ENCODE measurements at regions not wholly inside any gene's neighbourhood (a gene's known extent, or its start where the extent isn't known, plus 50 kb on each side); places are given as distances from the start of the nearest gene placed in this dataset.

GRCh38 chr1:208437401-208437800 lies 193.2 kb upstream of the PLXNA2 start:
- H3K79me1 ChIP-seq (ENCODE audit: low read length): no peaks in the 10 kb centered on the region
- no CpG with 5 or more reads among the region's 3 CpGs for WGBS (ENCODE audit: extremely low coverage, insufficient coverage, insufficient read length)
- no peak overlapping the region for H2BK5ac ChIP-seq (ENCODE audit: low read depth, low read length, poor library complexity)
- no peak overlapping the region for H3K23ac ChIP-seq (ENCODE audit: low read length)
- H3K79me2 ChIP-seq (ENCODE audit: control insufficient read depth, insufficient read depth, low read length, poor library complexity): no peaks in the 10 kb centered on the region
- H3K4me2 ChIP-seq (ENCODE audit: low read length): no peak overlapping the region
- H2AK5ac ChIP-seq (ENCODE audit: low read length): no peak overlapping the region
- H3K27me3 ChIP-seq (ENCODE audit: insufficient read depth, low read length): no peaks in the 10 kb centered on the region
- no peak for DNase-seq
- H4K12ac ChIP-seq (ENCODE audit: low read depth, low read length): no peak overlapping the region
- no peak overlapping the region for H4K91ac ChIP-seq (ENCODE audit: low read depth, low read length)
- H3K18ac ChIP-seq (ENCODE audit: low read length): no peak overlapping the region
- H3K36me3 ChIP-seq (ENCODE audit: control insufficient read depth in 1 of 2, insufficient read depth in 2 of 2, low read length in 2 of 2): no peaks in the 10 kb centered on the region
- H3K4me1 ChIP-seq (ENCODE audit: control insufficient read depth in 1 of 2, insufficient read depth in 2 of 2, low read length in 2 of 2): peaks cover 0 to 2% of the 10 kb centered on the region in 2 experiments
- H2AFZ ChIP-seq (ENCODE audit: insufficient read depth, low read length, poor library complexity): no peak overlapping the region
- H2BK12ac ChIP-seq (ENCODE audit: low read length): no peak overlapping the region
- no peaks in the 10 kb centered on the region for H3K9me3 ChIP-seq (ENCODE audit: insufficient read depth, low read depth, low read length)
- no peak overlapping the region for H3K14ac ChIP-seq (ENCODE audit: low read length)
- H3K4me3 ChIP-seq (ENCODE audit: low read depth, low read length): no peak overlapping the region
- H3K9ac ChIP-seq (ENCODE audit: low read length): no peak overlapping the region
- H2BK120ac ChIP-seq (ENCODE audit: insufficient read depth, low read length, poor library complexity): no peak overlapping the region
- no peak overlapping the region for H3K4ac ChIP-seq (ENCODE audit: low read depth, low read length)
- H3K27ac ChIP-seq (ENCODE audit: low read depth, low read length): no peak overlapping the region
- H4K8ac ChIP-seq (ENCODE audit: low read depth, low read length): no peak overlapping the region

GRCh38 chr1:208438112-208438699 lies 194.0 kb upstream of the PLXNA2 start:
- Histone ChIP-seq H3K9ac (ENCODE audit: low read length) (no peak overlapping the region), H3K79me1 (ENCODE audit: low read length) (no peaks in the 10 kb centered on the region), H3K9me3 (ENCODE audit: insufficient read depth, low read depth, low read length) (no peaks in the 10 kb centered on the region), H2AK5ac (ENCODE audit: low read length) (no peak overlapping the region), H3K36me3 (ENCODE audit: control insufficient read depth in 1 of 2, insufficient read depth in 2 of 2, low read length in 2 of 2) (no peaks in the 10 kb centered on the region), H2BK5ac (ENCODE audit: low read depth, low read length, poor library complexity) (no peak overlapping the region), H2BK120ac (ENCODE audit: insufficient read depth, low read length, poor library complexity) (no peak overlapping the region), H3K4me2 (ENCODE audit: low read length) (no peak overlapping the region), H4K12ac (ENCODE audit: low read depth, low read length) (no peak overlapping the region), H4K91ac (ENCODE audit: low read depth, low read length) (no peak overlapping the region), H3K27ac (ENCODE audit: low read depth, low read length) (no peak overlapping the region), H3K4me3 (ENCODE audit: low read depth, low read length) (no peak overlapping the region), H3K23ac (ENCODE audit: low read length) (no peak overlapping the region), H3K27me3 (ENCODE audit: insufficient read depth, low read length) (no peaks in the 10 kb centered on the region), H3K4me1 (ENCODE audit: control insufficient read depth in 1 of 2, insufficient read depth in 2 of 2, low read length in 2 of 2) (peaks cover 0 to under 1% of the 10 kb centered on the region in 2 experiments), H3K79me2 (ENCODE audit: control insufficient read depth, insufficient read depth, low read length, poor library complexity) (no peaks in the 10 kb centered on the region), H2BK12ac (ENCODE audit: low read length) (no peak overlapping the region), H3K18ac (ENCODE audit: low read length) (no peak overlapping the region), H2AFZ (ENCODE audit: insufficient read depth, low read length, poor library complexity) (no peak overlapping the region), H4K8ac (ENCODE audit: low read depth, low read length) (no peak overlapping the region), H3K14ac (ENCODE audit: low read length) (no peak overlapping the region), H3K4ac (ENCODE audit: low read depth, low read length) (no peak overlapping the region)
- no peak for DNase-seq
- no CpG with 5 or more reads among the region's 2 CpGs for WGBS (ENCODE audit: extremely low coverage, insufficient coverage, insufficient read length)

GRCh38 chr1:208445758-208446203 lies 201.6 kb upstream of the PLXNA2 start:
- no peak overlapping the region for H3K27ac ChIP-seq (ENCODE audit: low read depth, low read length)
- no peaks in the 10 kb centered on the region for H3K9me3 ChIP-seq (ENCODE audit: insufficient read depth, low read depth, low read length)
- no peaks in the 10 kb centered on the region for H3K36me3 ChIP-seq (ENCODE audit: control insufficient read depth in 1 of 2, insufficient read depth in 2 of 2, low read length in 2 of 2)
- H3K4ac ChIP-seq (ENCODE audit: low read depth, low read length): no peak overlapping the region
- no peak overlapping the region for H3K4me3 ChIP-seq (ENCODE audit: low read depth, low read length)
- no peaks in the 10 kb centered on the region for H3K27me3 ChIP-seq (ENCODE audit: insufficient read depth, low read length)
- H4K8ac ChIP-seq (ENCODE audit: low read depth, low read length): peak overlapping the region; percentile 6
- H3K18ac ChIP-seq (ENCODE audit: low read length): no peak overlapping the region
- H3K79me1 ChIP-seq (ENCODE audit: low read length): peaks cover 4% of the 10 kb centered on the region
- peaks cover 7 to 8% of the 10 kb centered on the region in 2 experiments for H3K4me1 ChIP-seq (ENCODE audit: control insufficient read depth in 1 of 2, insufficient read depth in 2 of 2, low read length in 2 of 2)
- H3K23ac ChIP-seq (ENCODE audit: low read length): no peak overlapping the region
- no peak overlapping the region for H3K4me2 ChIP-seq (ENCODE audit: low read length)
- H2BK120ac ChIP-seq (ENCODE audit: insufficient read depth, low read length, poor library complexity): no peak overlapping the region
- peak overlapping the region; percentile 63 for H2BK12ac ChIP-seq (ENCODE audit: low read length)
- H4K91ac ChIP-seq (ENCODE audit: low read depth, low read length): no peak overlapping the region
- no peak overlapping the region for H3K9ac ChIP-seq (ENCODE audit: low read length)
- WGBS (ENCODE audit: extremely low coverage, insufficient coverage, insufficient read length): no CpG with 5 or more reads among the region's 7 CpGs
- no peak overlapping the region for H2AFZ ChIP-seq (ENCODE audit: insufficient read depth, low read length, poor library complexity)
- H3K79me2 ChIP-seq (ENCODE audit: control insufficient read depth, insufficient read depth, low read length, poor library complexity): no peaks in the 10 kb centered on the region
- peak overlapping the region; percentile 32 for H2BK5ac ChIP-seq (ENCODE audit: low read depth, low read length, poor library complexity)
- H4K12ac ChIP-seq (ENCODE audit: low read depth, low read length): no peak overlapping the region
- no peak overlapping the region for H3K14ac ChIP-seq (ENCODE audit: low read length)
- DNase-seq: no peak
- no peak overlapping the region for H2AK5ac ChIP-seq (ENCODE audit: low read length)

- H3K79me1 ChIP-seq (ENCODE audit: low read length): peaks cover 4% of the 10 kb centered on the region
- H4K8ac ChIP-seq (ENCODE audit: low read depth, low read length): no peak overlapping the region
- H4K12ac ChIP-seq (ENCODE audit: low read depth, low read length): no peak overlapping the region
- DNase-seq: no peak
- H3K4me1 ChIP-seq (ENCODE audit: control insufficient read depth in 1 of 2, insufficient read depth in 2 of 2, low read length in 2 of 2): peaks cover 7 to 9% of the 10 kb centered on the region in 2 experiments
- H3K23ac ChIP-seq (ENCODE audit: low read length): no peak overlapping the region
- H2AFZ ChIP-seq (ENCODE audit: insufficient read depth, low read length, poor library complexity): no peak overlapping the region
- no peak overlapping the region for H3K27ac ChIP-seq (ENCODE audit: low read depth, low read length)
- no peaks in the 10 kb centered on the region for H3K36me3 ChIP-seq (ENCODE audit: control insufficient read depth in 1 of 2, insufficient read depth in 2 of 2, low read length in 2 of 2)
- no peak overlapping the region for H2AK5ac ChIP-seq (ENCODE audit: low read length)
- WGBS (ENCODE audit: extremely low coverage, insufficient coverage, insufficient read length): no CpG with 5 or more reads among the region's 5 CpGs
- H3K4ac ChIP-seq (ENCODE audit: low read depth, low read length): no peak overlapping the region
- no peak overlapping the region for H2BK5ac ChIP-seq (ENCODE audit: low read depth, low read length, poor library complexity)
- no peak overlapping the region for H3K4me2 ChIP-seq (ENCODE audit: low read length)
- H3K9ac ChIP-seq (ENCODE audit: low read length): no peak overlapping the region
- H3K14ac ChIP-seq (ENCODE audit: low read length): no peak overlapping the region
- no peak overlapping the region for H3K18ac ChIP-seq (ENCODE audit: low read length)
- H3K9me3 ChIP-seq (ENCODE audit: insufficient read depth, low read depth, low read length): no peaks in the 10 kb centered on the region
- H3K79me2 ChIP-seq (ENCODE audit: control insufficient read depth, insufficient read depth, low read length, poor library complexity): no peaks in the 10 kb centered on the region
- H2BK12ac ChIP-seq (ENCODE audit: low read length): no peak overlapping the region
- H3K4me3 ChIP-seq (ENCODE audit: low read depth, low read length): no peak overlapping the region
- no peak overlapping the region for H2BK120ac ChIP-seq (ENCODE audit: insufficient read depth, low read length, poor library complexity)
- no peak overlapping the region for H4K91ac ChIP-seq (ENCODE audit: low read depth, low read length)
- H3K27me3 ChIP-seq (ENCODE audit: insufficient read depth, low read length): no peaks in the 10 kb centered on the region
Measured at GRCh38 chr1:208446271-208446691, 202.1 kb upstream of the PLXNA2 start.
